ENCODE measurements at regions not wholly inside any gene's neighbourhood (a gene's known extent, or its start where the extent isn't known, plus 50 kb on each side); places are given as distances from the start of the nearest gene placed in this dataset.

DNA sequence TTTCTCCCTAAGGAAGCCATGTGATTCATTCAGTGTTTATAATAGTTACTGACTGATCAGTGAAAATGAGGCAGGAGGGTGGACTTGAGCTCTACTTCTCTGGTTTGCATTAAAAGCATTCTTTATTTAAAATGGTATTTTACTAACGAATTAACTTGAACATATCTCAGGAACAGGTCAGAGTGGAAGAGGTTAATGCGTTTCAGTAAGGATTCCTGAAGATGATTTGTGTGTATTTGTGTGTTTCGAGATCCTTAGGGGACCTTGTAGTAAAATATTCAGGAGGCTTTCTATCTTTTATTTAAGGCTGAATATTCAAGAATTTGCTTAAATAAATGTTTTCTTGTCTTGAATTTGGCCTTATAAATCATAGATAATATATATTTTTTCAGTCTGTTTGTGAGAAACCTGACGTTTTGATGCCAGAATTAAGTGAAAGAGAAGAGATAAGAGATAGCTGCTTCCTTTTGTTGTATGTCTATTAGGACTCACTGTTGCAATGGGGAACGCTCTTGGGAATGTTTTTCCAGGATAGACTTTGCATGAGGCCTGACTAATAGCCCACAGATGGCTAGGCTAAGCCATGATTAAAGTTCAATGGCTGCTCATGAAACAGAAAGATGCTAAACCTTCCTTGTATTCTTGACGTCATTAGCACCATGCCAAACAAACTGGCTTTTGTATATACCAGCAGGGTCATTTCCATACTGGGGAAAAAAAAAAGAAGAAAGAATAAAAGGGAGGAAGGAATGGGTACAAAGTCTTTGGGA lies 93.8 kb upstream of the MTPN start:
- Histone ChIP-seq H3K9me3 (no peaks in the 10 kb centered on the region), H3K4me3 (no peak overlapping the region), H3K27ac (no peak overlapping the region), H3K36me3 (no peaks in the 10 kb centered on the region), H3K27me3 (no peaks in the 10 kb centered on the region), H3K4me1 (no peaks in the 10 kb centered on the region)
- 53 to 60% methylated on average over 6 of the region's 6 CpGs for WGBS, 2 donors (ENCODE audit: low coverage in 1 of 2)
- in situ Hi-C loops (cut with MboI; ENCODE audit: low pct_ligation_motif_present in 1 of 4, low pct_unique_long_range_greater_than_20kb in 1 of 4, low sequenced_read_pairs in 3 of 4): no loop called here
- intact Hi-C loops (cut with DNase I; ENCODE audit: low total_unique reads): no loop called here
- no peak for TF ChIP-seq POLR2AphosphoS5 (IDR thresholded peaks at IDR 0.05)
- no peak for DNase-seq

DNA sequence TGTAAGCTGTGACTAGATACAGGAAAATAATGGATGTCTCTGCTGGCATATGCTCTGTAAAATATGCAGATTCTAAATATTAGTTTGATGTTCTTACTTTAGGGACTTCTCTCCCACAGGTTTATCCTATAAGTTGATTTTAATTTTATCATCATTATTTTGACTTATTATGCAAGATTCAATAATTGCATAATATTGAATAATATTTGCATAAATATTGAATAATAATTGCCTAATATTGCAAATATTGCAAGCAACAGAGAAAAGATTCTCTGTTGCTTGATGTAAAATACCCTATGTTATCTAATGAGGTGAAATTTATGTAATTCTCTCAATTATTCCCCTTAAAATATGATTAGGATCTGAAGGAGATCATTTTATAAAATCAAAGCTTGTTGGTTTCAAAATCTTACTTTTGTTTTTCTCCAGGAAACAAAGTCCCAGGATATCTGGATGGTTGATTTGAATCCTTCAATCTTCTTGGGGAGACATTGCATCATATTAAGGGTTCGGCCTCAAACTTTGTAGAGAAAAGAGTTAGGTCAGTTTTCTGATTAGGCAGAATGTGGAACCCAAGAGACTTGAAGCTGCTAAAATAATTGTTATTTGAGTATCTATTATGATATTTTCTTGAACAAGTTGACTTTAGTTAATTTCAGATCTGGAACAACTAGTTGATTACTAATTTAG lies 92.8 kb upstream of the MTPN start:
- Histone ChIP-seq H3K9me3 (no peaks in the 10 kb centered on the region), H3K27me3 (no peaks in the 10 kb centered on the region), H3K36me3 (no peaks in the 10 kb centered on the region), H3K4me3 (no peak overlapping the region), H3K4me1 (no peaks in the 10 kb centered on the region), H3K27ac (no peak overlapping the region)
- TF ChIP-seq POLR2AphosphoS5 (IDR thresholded peaks at IDR 0.05): no peak
- TF ChIP-seq EP300 (IDR thresholded peaks at IDR 0.05; ENCODE audit: low read depth): no peak
- no peak for TF ChIP-seq POLR2A (IDR thresholded peaks at IDR 0.05)
- TF ChIP-seq, protein P1, sequence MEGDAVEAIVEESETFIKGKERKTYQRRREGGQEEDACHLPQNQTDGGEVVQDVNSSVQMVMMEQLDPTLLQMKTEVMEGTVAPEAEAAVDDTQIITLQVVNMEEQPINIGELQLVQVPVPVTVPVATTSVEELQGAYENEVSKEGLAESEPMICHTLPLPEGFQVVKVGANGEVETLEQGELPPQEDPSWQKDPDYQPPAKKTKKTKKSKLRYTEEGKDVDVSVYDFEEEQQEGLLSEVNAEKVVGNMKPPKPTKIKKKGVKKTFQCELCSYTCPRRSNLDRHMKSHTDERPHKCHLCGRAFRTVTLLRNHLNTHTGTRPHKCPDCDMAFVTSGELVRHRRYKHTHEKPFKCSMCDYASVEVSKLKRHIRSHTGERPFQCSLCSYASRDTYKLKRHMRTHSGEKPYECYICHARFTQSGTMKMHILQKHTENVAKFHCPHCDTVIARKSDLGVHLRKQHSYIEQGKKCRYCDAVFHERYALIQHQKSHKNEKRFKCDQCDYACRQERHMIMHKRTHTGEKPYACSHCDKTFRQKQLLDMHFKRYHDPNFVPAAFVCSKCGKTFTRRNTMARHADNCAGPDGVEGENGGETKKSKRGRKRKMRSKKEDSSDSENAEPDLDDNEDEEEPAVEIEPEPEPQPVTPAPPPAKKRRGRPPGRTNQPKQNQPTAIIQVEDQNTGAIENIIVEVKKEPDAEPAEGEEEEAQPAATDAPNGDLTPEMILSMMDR (IDR thresholded peaks at IDR 0.05): no peak
- intact Hi-C loops (cut with DNase I; ENCODE audit: low total_unique reads): no loop called here
- DNase-seq: no peak
- WGBS, 2 donors (ENCODE audit: low coverage in 1 of 2): 41 to 100% methylated on average over 1 of the region's 1 CpG
- in situ Hi-C loops (cut with MboI; ENCODE audit: low pct_ligation_motif_present in 1 of 4, low pct_unique_long_range_greater_than_20kb in 1 of 4, low sequenced_read_pairs in 3 of 4): no loop called here

DNA sequence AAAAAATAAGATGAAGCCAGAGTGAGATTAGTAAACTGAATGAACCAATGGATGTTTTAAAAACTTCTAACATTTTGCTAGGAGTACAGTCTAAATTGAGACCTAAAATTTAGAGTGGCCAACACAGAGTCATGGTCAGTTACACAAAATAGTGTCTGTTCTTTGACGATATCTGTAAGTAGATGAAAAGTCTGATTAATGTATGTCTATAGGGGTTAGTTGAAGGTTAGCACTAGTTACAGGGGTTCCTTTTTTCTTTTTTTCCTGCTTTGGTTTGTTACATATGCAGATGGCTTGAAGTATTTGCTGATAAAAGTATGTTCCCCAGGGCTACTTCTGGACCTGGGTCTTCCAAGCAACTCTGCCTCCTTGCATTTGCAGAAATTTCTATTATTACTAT lies 90.1 kb upstream of the MTPN start:
- H3K4me1 ChIP-seq: no peaks in the 10 kb centered on the region
- DNase-seq: no peak
- in situ Hi-C loops (cut with MboI; ENCODE audit: low pct_ligation_motif_present in 1 of 4, low pct_unique_long_range_greater_than_20kb in 1 of 4, low sequenced_read_pairs in 3 of 4) (no loop called here), intact Hi-C loops (cut with DNase I; ENCODE audit: low total_unique reads) (no loop called here)
- no peaks in the 10 kb centered on the region for H3K9me3 ChIP-seq
- 86 to 100% methylated on average over 1 of the region's 1 CpG for WGBS, 2 donors (ENCODE audit: low coverage in 1 of 2)
- no peaks in the 10 kb centered on the region for H3K36me3 ChIP-seq
- no peak overlapping the region for H3K27ac ChIP-seq
- TF ChIP-seq, protein P1 (IDR thresholded peaks at IDR 0.05): no peak
- TF ChIP-seq POLR2A (IDR thresholded peaks at IDR 0.05): no peak
- no peak for TF ChIP-seq POLR2AphosphoS5 (IDR thresholded peaks at IDR 0.05)
- TF ChIP-seq EP300 (IDR thresholded peaks at IDR 0.05; ENCODE audit: low read depth): no peak
- no peaks in the 10 kb centered on the region for H3K27me3 ChIP-seq
- H3K4me3 ChIP-seq: no peak overlapping the region

DNA sequence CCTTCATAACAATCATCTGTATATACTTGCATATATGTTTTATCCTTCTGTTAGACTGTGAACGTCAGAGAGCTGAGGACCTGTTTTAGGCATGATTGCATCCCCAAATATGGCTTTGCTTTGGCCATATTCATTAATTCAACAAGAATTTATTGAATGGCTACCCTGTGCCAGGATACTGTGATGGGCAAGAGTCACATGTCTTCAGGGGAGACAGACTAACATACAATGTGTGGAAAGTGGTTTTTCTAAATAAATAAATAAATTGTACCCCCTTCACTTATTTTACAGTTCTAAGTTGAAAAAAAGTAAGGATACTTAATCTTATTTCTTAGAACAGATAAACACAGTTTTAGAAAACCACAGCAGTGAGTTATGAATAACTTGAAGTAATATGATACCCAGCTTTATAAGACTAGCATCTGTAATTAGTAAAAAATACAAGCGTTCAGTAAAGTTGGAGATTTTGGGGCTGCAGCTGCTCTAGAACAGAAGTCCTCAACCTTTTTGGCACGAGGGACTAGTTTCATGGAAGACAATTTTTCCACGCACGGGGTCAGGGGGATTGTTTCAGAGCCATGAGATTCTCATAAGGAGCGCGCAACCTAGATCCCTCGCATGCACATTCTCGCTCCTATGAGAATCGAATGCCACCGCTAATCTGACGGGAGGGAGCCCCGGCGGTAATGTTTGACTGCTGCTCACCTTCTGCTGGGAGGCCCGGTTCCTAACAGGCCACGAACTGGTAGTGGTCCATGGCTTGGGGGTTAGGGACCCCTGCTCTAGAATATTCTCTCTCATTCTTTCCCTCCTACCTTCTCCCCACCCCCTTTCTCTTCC lies 89.4 kb upstream of the MTPN start:
- no peaks in the 10 kb centered on the region for H3K4me1 ChIP-seq
- no peaks in the 10 kb centered on the region for H3K27me3 ChIP-seq
- DNase-seq: no peak
- H3K36me3 ChIP-seq: no peaks in the 10 kb centered on the region
- TF ChIP-seq, protein P1 (IDR thresholded peaks at IDR 0.05): no peak
- TF ChIP-seq POLR2AphosphoS5 (IDR thresholded peaks at IDR 0.05) (no peak), EP300 (IDR thresholded peaks at IDR 0.05; ENCODE audit: low read depth) (no peak), POLR2A (IDR thresholded peaks at IDR 0.05) (no peak)
- H3K4me3 ChIP-seq: no peak overlapping the region
- in situ Hi-C loops (cut with MboI; ENCODE audit: low pct_ligation_motif_present in 1 of 4, low pct_unique_long_range_greater_than_20kb in 1 of 4, low sequenced_read_pairs in 3 of 4): no loop called here
- H3K9me3 ChIP-seq: no peaks in the 10 kb centered on the region
- 83 to 86% methylated on average over 13 to 16 of the region's 16 CpGs for WGBS, 2 donors (ENCODE audit: low coverage in 1 of 2)
- intact Hi-C loops (cut with DNase I; ENCODE audit: low total_unique reads): no loop called here
- no peak overlapping the region for H3K27ac ChIP-seq

Data from transverse colon (tissue), 4 donors.